ENCODE measurements at regions not wholly inside any gene's neighbourhood (a gene's known extent, or its start where the extent isn't known, plus 50 kb on each side); places are given as distances from the start of the nearest gene placed in this dataset.

DNA sequence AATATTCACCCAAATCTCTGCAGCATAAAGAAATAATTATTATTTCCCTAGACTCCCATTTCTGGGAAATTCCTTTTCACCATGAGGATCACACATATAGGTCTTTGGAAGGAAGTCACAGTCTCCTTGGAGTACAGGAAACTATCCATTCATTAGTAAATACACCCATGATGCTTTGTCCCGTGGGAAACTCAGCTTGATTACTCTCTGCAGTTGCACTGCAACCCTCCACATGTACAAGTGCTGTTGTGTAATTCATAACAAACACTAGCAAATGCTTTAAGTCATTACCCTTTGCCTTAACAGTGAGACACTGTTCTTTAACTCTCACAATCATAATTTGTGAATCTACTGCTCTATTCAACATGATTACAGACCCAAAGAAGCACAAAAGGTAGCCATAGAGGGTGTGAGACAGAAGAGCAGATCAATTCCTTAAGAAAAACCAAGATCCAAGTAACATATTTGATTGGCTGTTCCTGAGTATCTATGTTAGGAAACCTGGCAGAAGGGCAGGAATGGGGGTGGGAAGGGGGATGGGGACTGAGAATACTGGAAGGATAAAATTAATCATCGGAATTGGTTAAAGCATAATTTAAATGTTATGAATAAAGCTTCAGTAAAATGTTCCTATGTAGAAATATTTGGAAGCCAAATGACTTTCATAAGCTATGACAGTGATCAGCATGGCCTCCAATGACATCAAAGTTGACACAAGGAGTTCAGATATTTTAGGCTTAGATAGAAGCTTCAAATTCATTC is 268.0 kb downstream of the HACE1 start:
- TF ChIP-seq, protein P1, sequence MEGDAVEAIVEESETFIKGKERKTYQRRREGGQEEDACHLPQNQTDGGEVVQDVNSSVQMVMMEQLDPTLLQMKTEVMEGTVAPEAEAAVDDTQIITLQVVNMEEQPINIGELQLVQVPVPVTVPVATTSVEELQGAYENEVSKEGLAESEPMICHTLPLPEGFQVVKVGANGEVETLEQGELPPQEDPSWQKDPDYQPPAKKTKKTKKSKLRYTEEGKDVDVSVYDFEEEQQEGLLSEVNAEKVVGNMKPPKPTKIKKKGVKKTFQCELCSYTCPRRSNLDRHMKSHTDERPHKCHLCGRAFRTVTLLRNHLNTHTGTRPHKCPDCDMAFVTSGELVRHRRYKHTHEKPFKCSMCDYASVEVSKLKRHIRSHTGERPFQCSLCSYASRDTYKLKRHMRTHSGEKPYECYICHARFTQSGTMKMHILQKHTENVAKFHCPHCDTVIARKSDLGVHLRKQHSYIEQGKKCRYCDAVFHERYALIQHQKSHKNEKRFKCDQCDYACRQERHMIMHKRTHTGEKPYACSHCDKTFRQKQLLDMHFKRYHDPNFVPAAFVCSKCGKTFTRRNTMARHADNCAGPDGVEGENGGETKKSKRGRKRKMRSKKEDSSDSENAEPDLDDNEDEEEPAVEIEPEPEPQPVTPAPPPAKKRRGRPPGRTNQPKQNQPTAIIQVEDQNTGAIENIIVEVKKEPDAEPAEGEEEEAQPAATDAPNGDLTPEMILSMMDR (conservative IDR thresholded peaks at IDR 0.05 in 1 of 2, IDR thresholded peaks at IDR 0.05 in 1 of 2; ENCODE audit: extremely low read depth in 1 of 2, insufficient read depth in 1 of 2, low read depth in 1 of 2, low read length in 2 of 2) = no peak
- TF ChIP-seq EZH2 (IDR thresholded peaks at IDR 0.05; ENCODE audit: borderline replicate concordance, low read length) = no peak
